GM13977 (cell line): ENCODE measurements at regions not wholly inside any gene's neighbourhood (a gene's known extent, or its start where the extent isn't known, plus 50 kb on each side); places are given as distances from the start of the nearest gene placed in this dataset.

Experiments
- DNase-seq: peaks from one replicate; pipeline ENCODE4 v3.0.0; 2012; ENCODE audit warnings: low spot score
- in situ Hi-C: fragments of 300-500 bp; cut with MboI; formaldehyde crosslinking; loops from one replicate; pipeline ENCODE4 v1.12.0; 2022; ENCODE audit warnings: low sequenced_read_pairs, low pct_unique_long_range_greater_than_20kb, mixed read lengths, inconsistent platforms; ENCODE audit not compliant: unreplicated experiment
- TF ChIP-seq, protein P1 (sequence below): IDR thresholded peaks from 2 replicates; pipeline ENCODE4 v1.5.1; 2012; ENCODE audit warnings: mild to moderate bottlenecking, control low read depth; ENCODE audit not compliant: insufficient read depth; ENCODE audit errors: extremely low read depth, missing control alignments

DNA sequence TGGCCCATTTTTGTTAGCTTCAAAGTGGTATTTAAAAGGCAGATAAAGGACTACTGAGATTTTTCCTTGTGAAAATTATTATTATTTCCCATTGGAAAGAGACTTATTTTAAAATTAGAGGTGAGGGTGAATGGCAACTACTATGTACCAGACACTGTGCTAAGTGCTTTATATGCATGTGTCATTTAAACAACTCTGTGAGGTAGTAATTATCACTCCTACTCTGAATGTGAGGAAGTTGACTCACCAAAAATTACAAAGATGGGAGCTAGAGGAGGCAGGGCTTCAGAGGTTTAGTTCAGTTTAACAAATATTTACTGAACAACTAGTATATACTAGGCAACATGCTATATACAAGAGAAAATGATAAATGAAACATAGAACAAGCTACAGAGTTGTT lies 78.2 kb downstream of the MSL3 start:
- TF ChIP-seq, protein P1, sequence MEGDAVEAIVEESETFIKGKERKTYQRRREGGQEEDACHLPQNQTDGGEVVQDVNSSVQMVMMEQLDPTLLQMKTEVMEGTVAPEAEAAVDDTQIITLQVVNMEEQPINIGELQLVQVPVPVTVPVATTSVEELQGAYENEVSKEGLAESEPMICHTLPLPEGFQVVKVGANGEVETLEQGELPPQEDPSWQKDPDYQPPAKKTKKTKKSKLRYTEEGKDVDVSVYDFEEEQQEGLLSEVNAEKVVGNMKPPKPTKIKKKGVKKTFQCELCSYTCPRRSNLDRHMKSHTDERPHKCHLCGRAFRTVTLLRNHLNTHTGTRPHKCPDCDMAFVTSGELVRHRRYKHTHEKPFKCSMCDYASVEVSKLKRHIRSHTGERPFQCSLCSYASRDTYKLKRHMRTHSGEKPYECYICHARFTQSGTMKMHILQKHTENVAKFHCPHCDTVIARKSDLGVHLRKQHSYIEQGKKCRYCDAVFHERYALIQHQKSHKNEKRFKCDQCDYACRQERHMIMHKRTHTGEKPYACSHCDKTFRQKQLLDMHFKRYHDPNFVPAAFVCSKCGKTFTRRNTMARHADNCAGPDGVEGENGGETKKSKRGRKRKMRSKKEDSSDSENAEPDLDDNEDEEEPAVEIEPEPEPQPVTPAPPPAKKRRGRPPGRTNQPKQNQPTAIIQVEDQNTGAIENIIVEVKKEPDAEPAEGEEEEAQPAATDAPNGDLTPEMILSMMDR, result no peak
- in situ Hi-C loops, result no loop called here
- no peak for DNase-seq

DNA sequence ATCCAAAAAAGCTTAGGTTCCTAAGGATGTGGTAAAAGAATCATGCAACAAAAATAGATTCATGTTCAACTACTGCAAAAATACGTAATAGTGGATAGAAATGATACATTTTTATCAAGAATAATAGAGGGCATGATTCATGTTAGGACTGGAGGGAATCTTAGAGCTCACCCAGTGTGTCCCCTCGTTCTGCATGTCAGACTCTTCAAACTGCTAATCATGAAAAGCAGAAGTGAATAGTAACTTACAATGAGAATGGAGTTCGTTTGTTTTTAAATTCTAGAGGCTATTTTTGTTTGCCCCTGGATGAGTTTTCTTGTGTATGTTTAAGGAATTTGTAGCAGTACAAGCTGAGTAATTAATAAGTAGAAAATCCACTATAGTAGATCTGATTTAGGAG lies 79.4 kb downstream of the MSL3 start:
- in situ Hi-C loops, result no loop called here
- no peak for DNase-seq
- TF ChIP-seq, protein P1, result no peak

DNA sequence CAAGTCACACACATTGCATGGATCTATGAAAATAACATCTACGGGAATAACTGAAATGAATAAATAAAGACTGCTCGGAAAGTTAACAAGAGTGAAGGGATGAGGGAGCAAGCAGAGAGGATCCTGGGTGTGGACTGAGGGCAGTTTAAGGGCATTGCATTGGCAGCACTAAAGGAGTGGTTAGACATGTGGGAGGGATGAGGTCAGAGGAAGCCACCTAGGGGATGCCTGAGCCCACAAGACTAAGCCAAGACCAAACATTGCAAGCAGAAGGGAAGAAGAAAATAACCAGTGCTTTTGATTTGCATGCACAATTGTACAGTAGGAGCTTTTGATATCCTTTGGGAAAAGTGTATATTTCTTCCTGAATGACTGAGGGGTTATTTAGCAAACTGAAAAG lies 106.1 kb downstream of the MSL3 start:
- TF ChIP-seq, protein P1, result no peak
- in situ Hi-C loops, result no loop called here
- no peak for DNase-seq

DNA sequence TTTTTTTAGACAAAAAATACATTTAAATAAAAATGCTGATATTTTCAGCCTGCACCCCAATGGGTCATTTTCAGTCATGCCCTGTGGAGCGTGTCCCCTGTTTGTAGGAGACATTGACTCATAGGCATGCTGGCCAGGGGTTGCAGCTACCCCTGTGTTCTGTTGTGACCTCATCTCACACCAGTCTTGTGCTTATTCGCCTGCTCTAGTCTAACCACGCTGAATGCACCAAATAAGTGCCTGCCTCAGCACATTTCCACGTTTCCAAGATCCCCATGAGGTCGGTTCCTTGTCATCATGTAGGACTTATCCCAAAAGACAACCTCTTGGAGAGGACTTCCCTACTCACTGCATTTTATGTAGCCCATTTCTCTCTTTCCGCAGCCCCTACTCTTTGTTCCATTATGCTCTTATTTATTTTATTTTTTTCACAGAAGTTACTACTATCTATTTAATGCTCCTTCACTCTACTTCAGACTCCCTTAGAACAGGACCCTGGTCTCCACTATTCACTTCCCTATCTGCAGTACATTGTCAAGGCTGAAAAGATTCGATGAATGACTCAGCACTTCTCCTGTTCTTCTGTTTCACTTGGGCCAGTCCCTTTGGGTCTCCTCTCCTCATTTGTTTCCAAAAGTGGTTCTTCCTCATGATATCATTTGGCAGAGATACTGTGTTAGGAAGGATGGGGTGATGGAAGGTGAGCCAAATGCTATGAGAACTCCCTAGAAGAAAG lies 109.7 kb downstream of the MSL3 start:
- in situ Hi-C loops, result no loop called here
- no peak for DNase-seq
- TF ChIP-seq, protein P1, result no peak

DNA sequence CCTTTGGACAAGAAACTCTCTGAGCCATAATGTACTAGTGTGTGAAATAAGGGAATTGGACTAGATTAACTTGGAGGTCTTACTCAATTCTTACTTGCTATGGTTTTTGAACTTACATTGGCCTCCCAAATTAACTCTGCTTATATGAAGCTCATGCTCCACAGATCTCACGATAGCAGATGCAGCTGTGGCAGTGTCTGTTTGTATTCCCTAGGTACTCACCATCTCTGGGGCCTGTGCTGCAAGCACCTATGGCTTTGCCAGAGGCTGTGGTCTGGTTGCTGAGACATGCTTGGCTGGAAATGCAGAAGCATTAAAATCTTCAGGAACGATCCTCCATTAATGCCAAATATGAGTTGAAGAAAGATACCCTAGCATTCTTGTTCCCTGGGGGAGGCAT lies 112.8 kb downstream of the MSL3 start:
- in situ Hi-C loops, result no loop called here
- no peak for DNase-seq
- TF ChIP-seq, protein P1, result no peak

DNA sequence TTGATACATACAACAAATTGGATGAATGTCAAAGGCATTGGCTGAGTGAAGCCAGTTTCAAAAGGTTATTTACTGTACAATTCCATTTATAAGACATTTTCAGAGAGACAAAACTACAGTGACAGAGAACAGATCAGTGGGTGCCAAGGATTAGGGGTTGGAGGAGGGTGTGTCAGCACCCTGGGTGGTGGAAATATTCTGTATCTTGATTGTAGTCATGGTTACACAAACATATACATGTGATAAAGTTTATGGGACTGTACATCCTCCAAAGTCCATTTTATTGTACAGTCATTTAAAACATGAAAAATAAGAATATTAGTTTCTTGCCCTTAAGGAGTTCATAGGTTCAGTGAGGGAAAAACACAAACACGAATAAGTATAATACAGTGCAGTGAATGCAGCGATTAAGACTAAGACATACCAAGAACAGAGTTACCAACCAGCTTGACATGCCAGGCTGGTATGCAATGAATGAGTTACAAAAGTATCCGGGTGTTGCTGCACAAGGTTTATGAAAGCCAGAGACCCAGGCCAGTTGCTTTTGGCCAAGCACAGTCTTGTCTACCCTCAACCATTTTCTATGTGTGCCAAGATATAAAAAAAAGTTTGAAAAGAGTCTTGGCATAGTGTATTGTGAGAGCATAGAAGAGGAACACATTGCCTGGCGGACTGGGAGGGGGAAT lies 123.6 kb downstream of the MSL3 start:
- in situ Hi-C loops, result no loop called here
- DNase-seq, result no peak
- TF ChIP-seq, protein P1, result no peak
